Loucy (cell line): ENCODE measurements at regions not wholly inside any gene's neighbourhood (a gene's known extent, or its start where the extent isn't known, plus 50 kb on each side); places are given as distances from the start of the nearest gene placed in this dataset.

Source experiments
- EZH2phosphoT487 ChIP-seq: fragments of 200-600 bp; IDR thresholded peaks from 2 replicates; pipeline ENCODE4 v1.6.1; 2018; ENCODE audit warnings: antibody characterized with exemption, mild to moderate bottlenecking, moderate library complexity, borderline replicate concordance
- TF ChIP-seq, protein P1 (sequence below): fragments of 200-600 bp; sonication (generic); conservative IDR thresholded peaks from 2 replicates; pipeline ENCODE4 v1.5.1; 2014; ENCODE audit warnings: mild to moderate bottlenecking, antibody characterized with exemption, low read length

DNA sequence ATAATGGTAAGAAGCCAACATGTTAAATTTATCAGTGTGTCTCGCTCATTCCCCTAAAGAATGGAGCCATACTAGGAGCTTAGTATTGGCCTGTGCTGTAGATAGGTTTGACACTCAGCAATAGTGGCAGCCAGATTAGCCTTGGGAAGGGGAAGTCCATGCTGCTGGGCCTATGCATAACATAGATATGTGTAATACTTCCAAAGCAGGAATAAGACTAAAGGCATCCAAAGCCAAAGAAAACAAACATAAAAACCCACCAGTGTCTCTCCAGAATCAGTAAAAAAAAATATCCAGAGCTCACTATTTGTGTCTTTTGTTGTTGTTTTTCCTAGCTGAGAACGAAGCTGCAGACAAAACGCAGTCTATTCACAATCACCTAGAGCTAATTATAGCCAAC lies 104.2 kb upstream of the STXBP5 start:
- TF ChIP-seq, protein P1, sequence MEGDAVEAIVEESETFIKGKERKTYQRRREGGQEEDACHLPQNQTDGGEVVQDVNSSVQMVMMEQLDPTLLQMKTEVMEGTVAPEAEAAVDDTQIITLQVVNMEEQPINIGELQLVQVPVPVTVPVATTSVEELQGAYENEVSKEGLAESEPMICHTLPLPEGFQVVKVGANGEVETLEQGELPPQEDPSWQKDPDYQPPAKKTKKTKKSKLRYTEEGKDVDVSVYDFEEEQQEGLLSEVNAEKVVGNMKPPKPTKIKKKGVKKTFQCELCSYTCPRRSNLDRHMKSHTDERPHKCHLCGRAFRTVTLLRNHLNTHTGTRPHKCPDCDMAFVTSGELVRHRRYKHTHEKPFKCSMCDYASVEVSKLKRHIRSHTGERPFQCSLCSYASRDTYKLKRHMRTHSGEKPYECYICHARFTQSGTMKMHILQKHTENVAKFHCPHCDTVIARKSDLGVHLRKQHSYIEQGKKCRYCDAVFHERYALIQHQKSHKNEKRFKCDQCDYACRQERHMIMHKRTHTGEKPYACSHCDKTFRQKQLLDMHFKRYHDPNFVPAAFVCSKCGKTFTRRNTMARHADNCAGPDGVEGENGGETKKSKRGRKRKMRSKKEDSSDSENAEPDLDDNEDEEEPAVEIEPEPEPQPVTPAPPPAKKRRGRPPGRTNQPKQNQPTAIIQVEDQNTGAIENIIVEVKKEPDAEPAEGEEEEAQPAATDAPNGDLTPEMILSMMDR: no peak
- TF ChIP-seq EZH2phosphoT487: no peak
